GM12891 (cell line): ENCODE measurements at regions not wholly inside any gene's neighbourhood (a gene's known extent, or its start where the extent isn't known, plus 50 kb on each side); places are given as distances from the start of the nearest gene placed in this dataset.

Source experiments
- DNase-seq: peaks from one replicate; pipeline ENCODE4 v3.0.0; 2011; ENCODE audit warnings: low spot score; ENCODE audit not compliant: insufficient read length
- FAIRE-seq: peaks from 2 replicates; lab custom pipeline; 2011; peaks lifted over from hg19 to GRCh38; lab: Jason Lieb, UNC
- PAX5 ChIP-seq: IDR thresholded peaks from 2 replicates; pipeline ENCODE4 v1.6.1; 2011; ENCODE audit warnings: low read length, moderate library complexity, mild to moderate bottlenecking; ENCODE audit not compliant: insufficient read depth, severe bottlenecking
- POLR2A ChIP-seq: IDR thresholded peaks from 2 replicates; pipeline ENCODE4 v1.6.1; 2011; ENCODE audit warnings: low read depth, low read length, control low read depth
- POLR2AphosphoS5 ChIP-seq: IDR thresholded peaks from 2 replicates; pipeline ENCODE4 v1.6.1; 2011; ENCODE audit warnings: low read depth, low read length, control low read depth
- POU2F2 ChIP-seq: IDR thresholded peaks from 2 replicates; pipeline ENCODE4 v1.6.1; 2011; ENCODE audit warnings: low read depth, mild to moderate bottlenecking, control low read depth, low read length, moderate library complexity
- SPI1 ChIP-seq: IDR thresholded peaks from 2 replicates; pipeline ENCODE4 v1.6.1; 2011; ENCODE audit warnings: low read depth, low read length, control low read depth
- TAF1 ChIP-seq: IDR thresholded peaks from 2 replicates; pipeline ENCODE4 v1.6.1; 2011; ENCODE audit warnings: low read depth, low read length, control low read depth

DNA sequence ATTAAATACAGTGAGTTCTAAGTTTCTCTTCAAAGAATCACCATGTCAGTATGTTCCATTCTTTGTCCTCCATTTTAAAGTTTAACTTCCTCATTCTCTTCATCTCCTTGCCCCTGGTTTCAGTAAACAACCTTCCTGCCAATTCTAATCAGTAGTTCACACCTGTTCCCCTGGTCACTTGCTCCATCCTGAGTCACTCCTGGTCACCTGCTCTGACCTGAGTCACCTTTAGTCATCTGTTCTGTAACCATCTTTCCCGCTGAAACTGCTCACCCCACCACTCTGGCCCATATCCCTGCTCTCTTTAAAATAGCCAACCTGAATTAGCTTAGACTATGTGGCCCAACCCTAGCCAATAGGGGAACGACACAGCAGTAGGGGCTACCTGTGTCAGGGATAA is 1447.4 kb upstream of the TMEM132C start:
- DNase-seq (no peak), FAIRE-seq (peak; percentile 48)
- no peak for TF ChIP-seq POU2F2
- no peak for TF ChIP-seq SPI1
- no peak for TF ChIP-seq PAX5
- TF ChIP-seq POLR2AphosphoS5, result no peak
- TF ChIP-seq POLR2A, result no peak
- TF ChIP-seq TAF1, result no peak

DNA sequence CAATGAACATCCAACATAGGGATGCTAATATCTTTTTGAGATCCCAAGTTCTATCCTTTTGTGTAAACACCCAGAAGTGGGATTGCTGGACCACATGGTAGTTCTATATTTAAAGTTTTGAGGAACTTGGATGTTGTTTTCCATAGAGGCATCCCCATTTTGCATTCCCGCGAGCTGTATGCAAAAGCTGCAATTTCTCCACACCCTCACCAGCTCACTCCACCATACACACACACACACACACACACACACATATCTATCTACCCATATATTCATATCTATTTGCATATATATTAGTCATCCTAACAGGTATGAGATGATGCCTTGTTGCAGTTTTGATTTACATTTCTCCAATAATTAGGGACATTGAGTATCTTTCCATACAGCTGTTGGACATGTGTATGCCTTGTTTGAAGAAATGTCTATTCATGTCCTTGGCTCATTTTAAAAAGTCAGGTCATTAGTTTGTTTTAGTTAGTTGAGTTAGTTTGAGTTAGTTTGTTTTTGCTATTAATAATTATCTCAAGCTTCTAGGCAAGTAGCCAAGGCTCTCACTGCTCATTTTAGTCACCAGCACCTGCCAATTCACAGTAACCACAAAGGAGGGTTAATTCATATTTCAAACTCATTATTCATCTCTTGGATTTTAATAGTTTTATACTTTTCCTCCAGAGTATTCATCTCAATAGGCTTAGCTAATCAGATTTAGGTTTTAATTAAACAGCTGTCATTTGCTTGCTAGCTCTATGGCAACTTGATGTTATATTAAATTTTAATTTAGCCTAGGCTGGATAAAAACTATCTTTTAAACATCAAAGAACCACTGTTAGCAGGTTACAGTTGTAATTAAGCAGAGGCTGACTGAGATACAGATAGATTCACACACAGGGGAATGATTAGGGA is 1435.9 kb upstream of the TMEM132C start:
- no peak for TF ChIP-seq TAF1
- no peak for TF ChIP-seq POLR2A
- no peak for TF ChIP-seq PAX5
- TF ChIP-seq SPI1, result no peak
- FAIRE-seq (no peak), DNase-seq (no peak)

- FAIRE-seq, result no peak
- DNase-seq, result no peak
- TF ChIP-seq POLR2AphosphoS5 (no peak), SPI1 (no peak), PAX5 (no peak)
Observed at GRCh38 chr12:126837697-126838096, 1429.3 kb upstream of the TMEM132C start.

GRCh38 chr12:126843915-126844669 is 1422.9 kb upstream of the TMEM132C start:
- TF ChIP-seq PAX5 (no peak), SPI1 (no peak), POLR2A (no peak), POU2F2 (no peak), POLR2AphosphoS5 (no peak), TAF1 (no peak)
- no peak for DNase-seq
- FAIRE-seq, result no peak

DNA sequence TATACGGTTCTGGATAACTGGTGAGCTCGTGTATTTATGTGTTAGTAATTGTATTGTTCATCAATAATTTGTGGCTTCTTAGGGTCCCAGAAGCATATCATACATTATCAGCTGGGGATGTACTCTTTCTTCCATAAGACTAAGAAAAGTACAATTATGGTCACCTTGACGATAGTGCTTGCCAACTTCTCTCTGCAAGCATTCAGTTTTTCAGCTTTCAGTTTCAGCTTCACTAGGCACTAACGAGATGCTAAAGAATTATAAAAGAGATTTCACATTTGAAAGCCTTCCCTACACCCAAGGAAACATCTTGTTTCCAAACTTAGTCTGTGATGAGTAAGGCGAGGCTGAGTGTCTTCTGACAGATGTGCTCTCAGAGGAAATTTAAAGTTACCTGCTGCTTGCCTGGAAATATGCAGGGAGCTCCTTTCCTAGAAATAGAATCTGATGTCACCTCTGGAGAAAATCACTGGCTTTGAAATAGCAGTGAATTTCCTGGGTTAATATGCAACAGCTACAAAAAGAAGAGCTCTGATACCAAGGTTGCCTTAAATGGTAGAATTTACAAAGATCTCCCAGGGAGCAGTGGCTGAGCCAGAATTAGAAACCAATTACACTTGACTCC is 1419.9 kb upstream of the TMEM132C start:
- TF ChIP-seq SPI1 (no peak), POLR2A (no peak), POLR2AphosphoS5 (no peak), POU2F2 (no peak), PAX5 (no peak), TAF1 (no peak)
- DNase-seq (no peak), FAIRE-seq (no peak)

- FAIRE-seq (no peak), DNase-seq (no peak)
- TF ChIP-seq POU2F2 (no peak), POLR2A (no peak), TAF1 (no peak), POLR2AphosphoS5 (no peak), PAX5 (no peak), SPI1 (no peak)
Observed at GRCh38 chr12:126855768-126856167, 1411.2 kb upstream of the TMEM132C start.

DNA sequence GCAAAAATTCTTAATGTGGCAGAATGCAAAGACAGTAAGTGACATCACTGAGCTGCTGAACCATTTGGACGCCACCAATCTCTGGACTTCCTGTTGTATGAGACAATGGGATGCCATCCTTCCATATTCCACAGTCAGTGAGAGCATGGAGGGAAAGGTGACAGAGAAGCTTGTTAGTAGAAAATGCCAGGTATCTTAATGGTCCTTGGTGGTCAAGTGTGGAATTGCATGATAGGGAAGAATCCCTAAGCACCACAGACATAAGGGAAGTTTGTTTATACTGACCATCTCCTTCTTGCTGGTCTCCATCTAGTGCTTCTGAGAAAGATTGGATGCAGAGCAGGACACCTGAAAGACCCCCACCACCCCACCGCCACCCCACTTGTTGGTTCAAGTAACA is 1410.0 kb upstream of the TMEM132C start:
- TF ChIP-seq TAF1 (no peak), POU2F2 (no peak)
- DNase-seq (no peak), FAIRE-seq (no peak)

DNA sequence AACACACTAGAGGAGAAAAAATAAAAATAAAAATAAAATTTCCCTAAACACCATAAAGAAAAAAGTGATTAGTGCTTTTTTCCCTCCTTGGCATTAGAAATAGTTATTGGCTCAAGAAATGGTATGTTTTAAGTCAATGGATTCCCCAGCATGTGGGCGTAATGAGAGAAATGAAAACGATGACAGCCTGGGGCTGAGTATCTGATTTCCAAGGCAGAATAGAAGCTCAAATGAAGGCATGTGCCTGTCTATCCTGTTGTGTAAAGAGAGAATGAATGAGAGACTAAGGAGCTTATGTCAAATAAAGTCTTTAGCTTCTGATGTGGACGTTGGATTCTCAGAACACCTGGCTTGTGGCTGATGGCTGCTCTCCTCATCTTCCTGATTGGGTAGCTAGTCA is 1408.4 kb upstream of the TMEM132C start:
- DNase-seq (no peak), FAIRE-seq (no peak)
- TF ChIP-seq POU2F2 (no peak), PAX5 (no peak), POLR2A (no peak), POLR2AphosphoS5 (no peak), TAF1 (no peak), SPI1 (no peak)

DNA sequence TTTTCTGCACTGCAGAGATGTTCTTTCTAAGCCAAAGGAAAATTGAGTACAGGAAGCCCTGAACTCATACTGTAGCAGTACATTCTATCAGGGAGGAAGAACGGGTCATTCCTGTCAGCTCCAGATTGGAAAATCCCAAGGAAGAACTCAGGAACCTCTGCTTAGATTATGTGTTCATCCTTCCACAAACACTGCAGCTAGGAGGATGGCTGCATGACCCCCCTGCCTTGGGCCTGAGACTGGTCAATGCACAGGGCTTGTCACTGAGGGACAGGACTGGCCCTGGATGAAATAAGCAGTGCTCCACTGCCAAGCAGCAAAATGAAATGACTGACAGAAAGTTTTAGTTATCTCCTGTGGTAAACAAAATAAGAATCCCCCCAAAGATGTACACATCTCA is 1406.8 kb upstream of the TMEM132C start:
- TF ChIP-seq POLR2AphosphoS5 (no peak), POU2F2 (no peak), TAF1 (no peak)
- DNase-seq (no peak), FAIRE-seq (no peak)

DNA sequence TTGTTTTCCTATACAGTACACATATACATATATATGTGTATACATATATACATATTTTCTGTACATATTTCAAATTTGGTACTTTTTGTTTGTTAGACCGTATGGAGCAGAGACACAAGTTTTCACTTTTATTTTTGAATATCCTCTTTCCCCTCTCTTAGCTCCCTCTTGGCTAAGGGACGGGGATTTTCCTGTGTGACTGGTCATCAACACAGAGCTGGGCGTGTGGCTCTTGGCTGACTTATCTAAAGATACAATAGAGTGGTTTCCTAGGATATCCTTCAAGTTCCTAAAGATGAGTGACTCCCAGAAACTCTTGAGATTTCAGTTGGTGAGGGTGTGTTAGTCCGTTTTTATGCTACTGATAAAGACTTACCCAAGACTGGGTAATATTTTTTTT is 1404.5 kb upstream of the TMEM132C start:
- FAIRE-seq (no peak), DNase-seq (no peak)
- TF ChIP-seq POU2F2 (no peak), SPI1 (no peak), TAF1 (no peak), POLR2A (no peak), PAX5 (no peak), POLR2AphosphoS5 (no peak)
